Erythroblast (primary cell): ENCODE measurements at regions not wholly inside any gene's neighbourhood (a gene's known extent, or its start where the extent isn't known, plus 50 kb on each side); places are given as distances from the start of the nearest gene placed in this dataset.

Source experiments
- GATA1 ChIP-seq: IDR thresholded peaks from 2 replicates; pipeline ENCODE4 v1.6.1; 2011; ENCODE audit warnings: low read depth, mild to moderate bottlenecking, control low read depth, low read length, moderate library complexity
- POLR2A ChIP-seq: IDR thresholded peaks from 2 replicates; pipeline ENCODE4 v1.6.1; 2011; ENCODE audit warnings: mild to moderate bottlenecking, low read length

DNA sequence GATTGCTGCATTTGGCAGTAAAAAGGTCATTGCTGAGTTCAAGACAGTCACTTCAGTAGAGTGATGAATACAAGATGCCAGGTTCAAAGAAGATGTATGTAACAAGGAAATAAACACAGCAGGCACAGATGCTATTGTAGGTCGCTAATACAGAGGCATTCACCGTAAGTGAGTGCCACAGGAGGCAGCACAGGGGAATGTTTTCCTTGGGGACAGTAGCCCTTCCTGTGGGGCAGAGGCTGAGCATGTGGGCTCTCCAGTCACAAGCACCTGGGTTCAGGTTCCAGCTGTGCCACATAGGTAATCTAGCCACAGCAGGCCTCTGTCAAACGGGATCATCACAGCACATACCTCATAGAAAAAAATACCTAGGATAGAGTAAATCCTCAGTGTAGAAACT is 86.3 kb downstream of the RSL24D1 start:
- TF ChIP-seq POLR2A (no peak), GATA1 (no peak)
